ENCODE measurements at regions not wholly inside any gene's neighbourhood (a gene's known extent, or its start where the extent isn't known, plus 50 kb on each side); places are given as distances from the start of the nearest gene placed in this dataset.

- no peaks in the 10 kb centered on the region for H3K9me3 Mint-ChIP-seq
- H3K36me3 Mint-ChIP-seq (ENCODE audit: low read depth), result no peaks in the 10 kb centered on the region
- no peaks in the 10 kb centered on the region for H3K27me3 Mint-ChIP-seq (ENCODE audit: low read depth)
Measured at GRCh38 chr3:34724916-34725499, 914.3 kb upstream of the ARPP21 start.

DNA sequence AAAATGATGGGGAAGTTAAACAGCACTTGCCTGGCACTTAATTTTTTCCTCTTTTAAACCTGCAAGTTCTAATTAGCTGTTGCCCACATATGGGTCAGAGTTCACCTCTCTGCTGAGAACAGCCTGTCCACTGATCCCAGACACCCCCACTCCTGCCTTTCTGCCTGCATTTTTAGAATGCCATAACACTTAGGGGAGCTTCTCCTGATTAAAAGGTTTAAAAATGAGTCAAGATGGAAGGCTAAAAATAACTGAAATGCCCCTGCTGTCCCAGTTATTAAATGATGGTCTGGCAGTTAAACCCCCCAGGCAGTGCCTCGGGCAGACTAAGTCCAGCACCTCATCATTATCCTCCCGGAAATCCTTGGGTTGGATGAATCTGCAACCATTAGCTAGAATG is 913.6 kb upstream of the ARPP21 start:
- intact Hi-C loops (cut with micrococcal nuclease), result no loop called here
- Mint-ChIP-seq H3K27ac (no peak overlapping the region), H3K4me1 (ENCODE audit: low read depth) (peaks cover 3% of the 10 kb centered on the region), H3K36me3 (ENCODE audit: low read depth) (no peaks in the 10 kb centered on the region), H3K4me3 (ENCODE audit: low read depth) (no peak overlapping the region), H3K27me3 (ENCODE audit: low read depth) (no peaks in the 10 kb centered on the region), H3K9me3 (peaks cover 4% of the 10 kb centered on the region)
- no peak for DNase-seq (ENCODE audit: low spot score)

More at GRCh38 chr3:34724916-34725499, 914.3 kb upstream of the ARPP21 start:
- no peak for DNase-seq (ENCODE audit: low spot score)
- Mint-ChIP-seq H3K4me3 (ENCODE audit: low read depth) (no peak overlapping the region), H3K27ac (no peak overlapping the region), H3K4me1 (ENCODE audit: low read depth) (peaks cover 3% of the 10 kb centered on the region)
- intact Hi-C loops (cut with micrococcal nuclease), result no loop called here

DNA sequence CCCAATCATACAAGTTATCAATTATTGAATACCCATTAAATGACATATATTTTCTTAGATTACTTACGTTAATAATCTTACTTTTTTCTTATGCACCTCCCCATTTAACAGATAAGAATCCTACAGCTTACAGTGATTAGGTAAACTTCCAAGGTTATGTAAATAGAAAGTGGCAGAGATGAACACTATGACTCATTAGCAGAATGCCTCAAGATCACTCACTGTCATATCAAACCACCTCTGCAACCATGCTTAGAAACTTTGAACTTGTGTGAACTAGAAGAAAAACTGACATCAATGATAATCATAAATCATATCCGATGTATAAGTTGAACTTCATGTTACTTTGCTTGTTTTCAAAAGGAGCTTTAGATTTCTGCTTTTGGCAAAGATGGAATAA is 911.6 kb upstream of the ARPP21 start:
- Mint-ChIP-seq H3K4me3 (ENCODE audit: low read depth) (no peak overlapping the region), H3K4me1 (ENCODE audit: low read depth) (peaks cover 3% of the 10 kb centered on the region), H3K27ac (no peak overlapping the region), H3K27me3 (ENCODE audit: low read depth) (no peaks in the 10 kb centered on the region), H3K36me3 (ENCODE audit: low read depth) (no peaks in the 10 kb centered on the region), H3K9me3 (peaks cover 9% of the 10 kb centered on the region)
- no peak for DNase-seq (ENCODE audit: low spot score)
- intact Hi-C loops (cut with micrococcal nuclease), result no loop called here

DNA sequence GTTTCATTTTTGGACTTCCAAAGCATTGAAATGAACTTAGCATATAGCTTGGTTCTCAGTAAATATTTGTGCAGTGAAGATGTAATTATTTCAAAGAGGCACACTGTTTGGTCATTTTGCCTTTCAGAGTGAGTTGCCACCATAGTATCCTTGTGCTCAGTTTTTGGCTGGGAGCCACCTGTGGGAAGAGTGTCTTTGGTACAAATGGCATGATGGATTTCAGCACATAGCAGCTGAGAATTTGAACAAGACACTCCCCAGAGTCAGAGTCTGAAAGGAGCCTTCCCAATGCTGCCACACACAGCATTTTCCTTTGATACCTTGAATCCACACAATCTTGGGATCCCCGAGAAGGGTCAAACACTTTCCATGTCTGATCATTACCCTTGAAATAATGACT is 897.2 kb upstream of the ARPP21 start:
- intact Hi-C loops (cut with micrococcal nuclease), result no loop called here
- no peaks in the 10 kb centered on the region for H3K27me3 Mint-ChIP-seq (ENCODE audit: low read depth)
- no peak overlapping the region for H3K27ac Mint-ChIP-seq

DNA sequence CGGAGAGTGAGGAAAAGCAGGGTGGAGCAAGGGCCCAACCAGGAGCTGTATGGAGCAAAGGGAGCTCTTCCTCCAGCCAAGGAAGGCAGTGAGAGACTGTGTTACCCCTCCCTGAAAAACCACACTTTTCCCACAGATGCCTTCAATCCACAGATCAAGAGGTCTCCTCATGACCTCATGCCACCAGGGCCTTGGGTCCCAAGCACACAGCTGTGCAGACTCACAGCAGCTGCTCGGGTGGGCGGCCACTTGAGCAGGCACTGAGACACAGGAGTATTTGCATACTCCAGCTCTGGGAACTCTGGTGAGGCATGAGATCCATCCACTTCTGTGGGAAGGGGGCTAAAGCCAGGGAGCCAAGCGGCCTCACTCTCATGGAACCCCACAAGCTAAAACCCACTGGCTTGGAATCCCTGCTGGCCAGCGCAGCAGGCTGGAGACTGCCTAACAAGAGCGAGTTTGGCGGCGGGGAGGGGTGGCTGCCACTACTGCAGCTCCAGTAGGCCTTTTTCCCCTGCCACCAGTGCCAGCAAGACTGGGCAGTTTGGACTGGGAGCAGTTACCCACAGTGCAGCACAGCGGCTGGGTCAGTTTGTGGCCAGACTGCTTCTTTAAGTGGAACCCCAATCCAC is 880.6 kb upstream of the ARPP21 start:
- intact Hi-C loops (cut with micrococcal nuclease), result no loop called here
- Mint-ChIP-seq H3K9me3 (no peaks in the 10 kb centered on the region), H3K4me1 (ENCODE audit: low read depth) (no peaks in the 10 kb centered on the region), H3K4me3 (ENCODE audit: low read depth) (no peak overlapping the region), H3K36me3 (ENCODE audit: low read depth) (no peaks in the 10 kb centered on the region), H3K27me3 (ENCODE audit: low read depth) (no peaks in the 10 kb centered on the region), H3K27ac (no peak overlapping the region)
- no peak for DNase-seq (ENCODE audit: low spot score)

More for the DNA sequence above, 897.2 kb upstream of the ARPP21 start:
- Mint-ChIP-seq H3K9me3 (no peaks in the 10 kb centered on the region), H3K36me3 (ENCODE audit: low read depth) (no peaks in the 10 kb centered on the region), H3K4me1 (ENCODE audit: low read depth) (no peaks in the 10 kb centered on the region), H3K4me3 (ENCODE audit: low read depth) (no peak overlapping the region)
- no peak for DNase-seq (ENCODE audit: low spot score)

GRCh38 chr3:34777386-34777785 is 861.9 kb upstream of the ARPP21 start:
- Mint-ChIP-seq H3K27ac (no peak overlapping the region), H3K4me1 (ENCODE audit: low read depth) (no peaks in the 10 kb centered on the region), H3K36me3 (ENCODE audit: low read depth) (no peaks in the 10 kb centered on the region), H3K27me3 (ENCODE audit: low read depth) (no peaks in the 10 kb centered on the region), H3K9me3 (no peaks in the 10 kb centered on the region), H3K4me3 (ENCODE audit: low read depth) (no peak overlapping the region)
- DNase-seq (ENCODE audit: low spot score), result no peak
- intact Hi-C loops (cut with micrococcal nuclease), result no loop called here

GRCh38 chr3:34779092-34779491 is 860.2 kb upstream of the ARPP21 start:
- no peak for DNase-seq (ENCODE audit: low spot score)
- no peaks in the 10 kb centered on the region for H3K9me3 Mint-ChIP-seq
- H3K27ac Mint-ChIP-seq, result no peak overlapping the region
- H3K4me3 Mint-ChIP-seq (ENCODE audit: low read depth), result no peak overlapping the region
- no peaks in the 10 kb centered on the region for H3K36me3 Mint-ChIP-seq (ENCODE audit: low read depth)
- H3K4me1 Mint-ChIP-seq (ENCODE audit: low read depth), result no peaks in the 10 kb centered on the region
- H3K27me3 Mint-ChIP-seq (ENCODE audit: low read depth), result no peaks in the 10 kb centered on the region
- intact Hi-C loops (cut with micrococcal nuclease), result no loop called here

- intact Hi-C loops (cut with micrococcal nuclease), result no loop called here
- H3K4me1 Mint-ChIP-seq (ENCODE audit: low read depth), result no peaks in the 10 kb centered on the region
Measured at GRCh38 chr3:34780294-34780693, 859.0 kb upstream of the ARPP21 start.

DNA sequence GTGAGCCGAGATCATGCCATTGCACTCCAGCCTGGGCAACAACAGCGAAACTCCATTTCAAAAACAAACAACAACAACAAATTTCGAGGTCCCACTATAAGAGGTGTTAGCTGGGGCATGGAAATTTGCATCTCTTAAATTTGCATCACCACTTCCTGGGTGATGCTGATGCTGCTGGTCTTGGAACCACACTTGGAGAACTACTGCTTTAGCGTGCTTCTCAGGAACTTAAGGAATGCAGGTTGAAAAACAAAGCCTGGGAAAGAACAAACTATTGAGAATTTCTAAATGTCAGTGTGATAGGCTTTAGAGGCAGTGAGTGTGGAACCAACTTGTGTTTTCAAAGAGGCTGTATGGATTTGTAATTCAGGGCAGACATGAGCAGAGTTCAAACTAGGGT is 858.4 kb upstream of the ARPP21 start:
- no peaks in the 10 kb centered on the region for H3K9me3 Mint-ChIP-seq
- intact Hi-C loops (cut with micrococcal nuclease), result no loop called here
- H3K27me3 Mint-ChIP-seq (ENCODE audit: low read depth), result no peaks in the 10 kb centered on the region
- H3K4me1 Mint-ChIP-seq (ENCODE audit: low read depth), result no peaks in the 10 kb centered on the region
- DNase-seq (ENCODE audit: low spot score), result no peak
- H3K4me3 Mint-ChIP-seq (ENCODE audit: low read depth), result no peak overlapping the region
- no peak overlapping the region for H3K27ac Mint-ChIP-seq
- no peaks in the 10 kb centered on the region for H3K36me3 Mint-ChIP-seq (ENCODE audit: low read depth)

More at GRCh38 chr3:34780294-34780693, 859.0 kb upstream of the ARPP21 start:
- H3K27ac Mint-ChIP-seq, result no peak overlapping the region
- no peaks in the 10 kb centered on the region for H3K9me3 Mint-ChIP-seq
- H3K4me3 Mint-ChIP-seq (ENCODE audit: low read depth), result no peak overlapping the region
- DNase-seq (ENCODE audit: low spot score), result no peak
- no peaks in the 10 kb centered on the region for H3K27me3 Mint-ChIP-seq (ENCODE audit: low read depth)
- H3K36me3 Mint-ChIP-seq (ENCODE audit: low read depth), result no peaks in the 10 kb centered on the region

GRCh38 chr3:34782871-34783270 is 856.5 kb upstream of the ARPP21 start:
- H3K9me3 Mint-ChIP-seq, result no peaks in the 10 kb centered on the region
- H3K4me3 Mint-ChIP-seq (ENCODE audit: low read depth), result no peak overlapping the region
- no peak for DNase-seq (ENCODE audit: low spot score)
- no peaks in the 10 kb centered on the region for H3K4me1 Mint-ChIP-seq (ENCODE audit: low read depth)
- H3K27me3 Mint-ChIP-seq (ENCODE audit: low read depth), result no peaks in the 10 kb centered on the region
- no peak overlapping the region for H3K27ac Mint-ChIP-seq
- intact Hi-C loops (cut with micrococcal nuclease), result no loop called here
- H3K36me3 Mint-ChIP-seq (ENCODE audit: low read depth), result no peaks in the 10 kb centered on the region

DNA sequence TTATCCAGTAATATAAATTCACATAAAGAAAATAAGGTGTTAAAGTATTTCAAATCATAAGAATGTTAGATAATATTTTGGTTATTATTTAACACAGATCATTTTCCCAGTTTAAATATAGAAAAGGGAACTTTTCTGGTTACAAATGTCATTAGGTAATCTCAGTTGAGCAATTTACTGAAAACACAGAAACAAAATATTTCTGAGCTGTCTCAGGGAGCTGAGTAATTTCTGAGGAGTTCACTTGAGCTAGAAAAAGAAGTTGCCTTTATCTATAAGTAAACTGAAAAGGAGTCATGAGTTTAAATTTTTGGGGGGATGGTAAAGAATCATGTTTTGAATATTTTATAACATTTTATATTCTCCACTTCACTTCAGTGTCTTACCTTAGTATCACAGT is 855.4 kb upstream of the ARPP21 start:
- Mint-ChIP-seq H3K4me3 (ENCODE audit: low read depth) (no peak overlapping the region), H3K4me1 (ENCODE audit: low read depth) (no peaks in the 10 kb centered on the region), H3K27ac (no peak overlapping the region), H3K27me3 (ENCODE audit: low read depth) (no peaks in the 10 kb centered on the region), H3K9me3 (no peaks in the 10 kb centered on the region), H3K36me3 (ENCODE audit: low read depth) (no peaks in the 10 kb centered on the region)
- DNase-seq (ENCODE audit: low spot score), result no peak
- intact Hi-C loops (cut with micrococcal nuclease), result no loop called here

- Mint-ChIP-seq H3K27me3 (ENCODE audit: low read depth) (no peaks in the 10 kb centered on the region), H3K4me1 (ENCODE audit: low read depth) (no peaks in the 10 kb centered on the region), H3K27ac (no peak overlapping the region), H3K9me3 (no peaks in the 10 kb centered on the region), H3K4me3 (ENCODE audit: low read depth) (no peak overlapping the region), H3K36me3 (ENCODE audit: low read depth) (no peaks in the 10 kb centered on the region)
- DNase-seq (ENCODE audit: low spot score), result no peak
- intact Hi-C loops (cut with micrococcal nuclease), result no loop called here
Measured at GRCh38 chr3:34793057-34793456, 846.3 kb upstream of the ARPP21 start.

GRCh38 chr3:34807611-34808010 is 831.7 kb upstream of the ARPP21 start:
- intact Hi-C loops (cut with micrococcal nuclease), result no loop called here
- Mint-ChIP-seq H3K27me3 (ENCODE audit: low read depth) (no peaks in the 10 kb centered on the region), H3K27ac (no peak overlapping the region), H3K9me3 (no peaks in the 10 kb centered on the region), H3K36me3 (ENCODE audit: low read depth) (no peaks in the 10 kb centered on the region), H3K4me3 (ENCODE audit: low read depth) (no peak overlapping the region), H3K4me1 (ENCODE audit: low read depth) (no peaks in the 10 kb centered on the region)
- DNase-seq (ENCODE audit: low spot score), result no peak

- no peak overlapping the region for H3K4me3 Mint-ChIP-seq (ENCODE audit: low read depth)
- H3K36me3 Mint-ChIP-seq (ENCODE audit: low read depth), result no peaks in the 10 kb centered on the region
- no peaks in the 10 kb centered on the region for H3K4me1 Mint-ChIP-seq (ENCODE audit: low read depth)
- intact Hi-C loops (cut with micrococcal nuclease), result no loop called here
- H3K27me3 Mint-ChIP-seq (ENCODE audit: low read depth), result no peaks in the 10 kb centered on the region
- H3K27ac Mint-ChIP-seq, result no peak overlapping the region
- no peaks in the 10 kb centered on the region for H3K9me3 Mint-ChIP-seq
- DNase-seq (ENCODE audit: low spot score), result no peak
Measured at GRCh38 chr3:34808287-34808686, 831.0 kb upstream of the ARPP21 start.

All from activated T-helper 2 cell treated with anti-CD3 and anti-CD28 coated beads, Interferon-gamma antibody, Interleukin-2, Interleukin-4, amounts not matched to agents 10 μg/mL and 5 μg/mL and 100 μg/mL, durations not matched to agents 14 hours and 24 hours and 36 hours (primary cell).